ENCODE measurements at regions not wholly inside any gene's neighbourhood (a gene's known extent, or its start where the extent isn't known, plus 50 kb on each side); places are given as distances from the start of the nearest gene placed in this dataset.

- Histone ChIP-seq H3K4me1 (no peaks in the 10 kb centered on the region), H3K27me3 (no peaks in the 10 kb centered on the region), H3K27ac (no peak overlapping the region), H3K4me3 (no peak overlapping the region), H3K9me3 (no peaks in the 10 kb centered on the region), H3K36me3 (no peaks in the 10 kb centered on the region)
- DNase-seq (ENCODE audit: extremely low spot score in 2 of 2): no peak
- TF ChIP-seq CTCF (IDR thresholded peaks at IDR 0.05): no peak
- no peak for TF ChIP-seq POLR2A (IDR thresholded peaks at IDR 0.05)
- TF ChIP-seq POLR2AphosphoS5 (IDR thresholded peaks at IDR 0.05; ENCODE audit: insufficient read depth in 1 of 2, low read depth in 1 of 2): no peak
- intact Hi-C loops (cut with DNase I): no loop called here
Observed at GRCh38 chr4:125507141-125507540, 192.4 kb downstream of the FAT4 start.

DNA sequence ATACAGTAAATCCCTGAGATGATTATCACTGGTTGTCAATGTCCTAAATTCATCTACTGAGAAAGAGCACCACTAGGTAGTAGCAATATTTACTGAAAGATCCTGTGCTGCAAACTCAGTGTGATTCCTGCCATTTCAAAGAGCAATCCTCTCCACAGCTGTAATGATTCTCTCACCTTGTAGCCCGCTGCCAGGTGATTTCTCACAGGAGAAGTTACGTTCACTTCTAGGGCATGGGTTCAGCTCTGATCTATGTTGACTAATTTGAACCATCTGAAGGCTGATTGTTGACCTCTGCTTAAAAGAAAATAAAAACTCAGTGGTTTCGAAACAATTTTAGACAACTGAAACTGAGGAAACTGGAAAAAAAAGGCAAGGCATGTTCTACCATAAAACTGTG lies 197.0 kb downstream of the FAT4 start:
- intact Hi-C loops (cut with DNase I): no loop called here
- H3K4me1 ChIP-seq: no peaks in the 10 kb centered on the region
- H3K27me3 ChIP-seq: no peaks in the 10 kb centered on the region
- no peak overlapping the region for H3K27ac ChIP-seq
- no peaks in the 10 kb centered on the region for H3K9me3 ChIP-seq
- no peak for DNase-seq (ENCODE audit: extremely low spot score in 2 of 2)
- no peak overlapping the region for H3K4me3 ChIP-seq
- TF ChIP-seq POLR2A (IDR thresholded peaks at IDR 0.05) (no peak), POLR2AphosphoS5 (IDR thresholded peaks at IDR 0.05; ENCODE audit: insufficient read depth in 1 of 2, low read depth in 1 of 2) (no peak)
- H3K36me3 ChIP-seq: no peaks in the 10 kb centered on the region

GRCh38 chr4:125515016-125515415 lies 200.3 kb downstream of the FAT4 start:
- H3K4me1 ChIP-seq: no peaks in the 10 kb centered on the region
- no peaks in the 10 kb centered on the region for H3K27me3 ChIP-seq
- H3K9me3 ChIP-seq: no peaks in the 10 kb centered on the region
- DNase-seq (ENCODE audit: extremely low spot score in 2 of 2): no peak
- no peak overlapping the region for H3K4me3 ChIP-seq
- H3K27ac ChIP-seq: no peak overlapping the region
- intact Hi-C loops (cut with DNase I): no loop called here
- no peaks in the 10 kb centered on the region for H3K36me3 ChIP-seq
- no peak for TF ChIP-seq CTCF (IDR thresholded peaks at IDR 0.05)
- TF ChIP-seq POLR2A (IDR thresholded peaks at IDR 0.05): no peak
- no peak for TF ChIP-seq POLR2AphosphoS5 (IDR thresholded peaks at IDR 0.05; ENCODE audit: insufficient read depth in 1 of 2, low read depth in 1 of 2)

DNA sequence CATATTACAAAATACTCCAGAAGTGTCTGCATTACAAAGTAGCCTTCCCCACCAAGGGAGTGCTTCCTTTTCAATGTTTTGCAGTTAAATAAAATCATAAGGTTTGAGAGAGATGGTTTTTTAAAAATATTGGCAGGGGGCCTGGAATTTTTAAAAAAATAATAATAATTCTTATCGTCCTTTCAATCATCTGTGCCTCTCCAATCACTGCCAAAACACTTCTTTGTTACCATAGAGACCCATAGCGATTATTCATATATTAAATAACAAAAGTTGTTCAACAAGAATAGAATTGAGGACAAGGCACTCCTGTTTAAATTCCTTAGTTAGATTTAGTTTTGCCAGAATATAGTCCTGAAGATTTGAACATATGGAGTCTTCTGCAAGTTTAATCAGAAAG lies 203.1 kb downstream of the FAT4 start:
- Histone ChIP-seq H3K4me3 (no peak overlapping the region), H3K4me1 (no peaks in the 10 kb centered on the region)
- intact Hi-C loops (cut with DNase I): no loop called here

GRCh38 chr4:125518281-125518680 lies 203.5 kb downstream of the FAT4 start:
- TF ChIP-seq POLR2AphosphoS5 (IDR thresholded peaks at IDR 0.05; ENCODE audit: insufficient read depth in 1 of 2, low read depth in 1 of 2): no peak
- no peak for TF ChIP-seq POLR2A (IDR thresholded peaks at IDR 0.05)
- no peak for TF ChIP-seq CTCF (IDR thresholded peaks at IDR 0.05)
- DNase-seq (ENCODE audit: extremely low spot score in 2 of 2): no peak
- no peaks in the 10 kb centered on the region for H3K9me3 ChIP-seq
- no peak overlapping the region for H3K27ac ChIP-seq
- intact Hi-C loops (cut with DNase I): no loop called here
- H3K27me3 ChIP-seq: no peaks in the 10 kb centered on the region
- no peak overlapping the region for H3K4me3 ChIP-seq
- no peaks in the 10 kb centered on the region for H3K36me3 ChIP-seq
- H3K4me1 ChIP-seq: no peaks in the 10 kb centered on the region

More for the DNA sequence above, 203.1 kb downstream of the FAT4 start:
- Histone ChIP-seq H3K27ac (no peak overlapping the region), H3K27me3 (no peaks in the 10 kb centered on the region), H3K36me3 (no peaks in the 10 kb centered on the region), H3K9me3 (no peaks in the 10 kb centered on the region)
- no peak for DNase-seq (ENCODE audit: extremely low spot score in 2 of 2)
- TF ChIP-seq POLR2A (IDR thresholded peaks at IDR 0.05): no peak
- no peak for TF ChIP-seq POLR2AphosphoS5 (IDR thresholded peaks at IDR 0.05; ENCODE audit: insufficient read depth in 1 of 2, low read depth in 1 of 2)
- TF ChIP-seq CTCF (IDR thresholded peaks at IDR 0.05): no peak
